Astrocyte (in vitro differentiated cells and primary cell): ENCODE measurements at regions not wholly inside any gene's neighbourhood (a gene's known extent, or its start where the extent isn't known, plus 50 kb on each side); places are given as distances from the start of the nearest gene placed in this dataset.

ENCODE experiments used
- DNase-seq: peaks from one replicate; pipeline ENCODE4 v3.0.0-alpha.2; 2010; ENCODE audit warnings: low read depth
- FAIRE-seq: peaks from 2 replicates; lab custom pipeline; 2011; peaks lifted over from hg19 to GRCh38; lab: Jason Lieb, UNC
- H2AFZ ChIP-seq: 2 replicates; pipeline ENCODE4 v1.6.0; 2012; ENCODE audit warnings: low read depth, low read length, inconsistent platforms
- H3K27ac ChIP-seq: 2 replicates; pipeline ENCODE4 v1.5.1; 2011; ENCODE audit warnings: low read depth, low read length, inconsistent platforms
- H3K27me3 ChIP-seq: 2 replicates; pipeline ENCODE4 v1.6.0; 2011; ENCODE audit warnings: low read length, inconsistent platforms; ENCODE audit not compliant: insufficient read depth
- H3K36me3 ChIP-seq: 2 replicates; pipeline ENCODE4 v1.5.1; 2011; ENCODE audit warnings: low read length, inconsistent platforms; ENCODE audit not compliant: insufficient read depth
- H3K4me1 ChIP-seq: 2 replicates; pipeline ENCODE4 v1.5.1; 2011; ENCODE audit warnings: low read length, inconsistent platforms; ENCODE audit not compliant: insufficient read depth
- H3K4me2 ChIP-seq: 2 replicates; pipeline ENCODE4 v1.6.0; 2012; ENCODE audit warnings: low read length, inconsistent platforms
- H3K4me3 ChIP-seq: 2 replicates; pipeline ENCODE4 v1.5.1; 2011; ENCODE audit warnings: low read depth, mild to moderate bottlenecking, low read length, inconsistent platforms; ENCODE audit not compliant: insufficient read depth
- H3K79me2 ChIP-seq: 2 replicates; pipeline ENCODE4 v1.6.0; 2012; ENCODE audit warnings: mild to moderate bottlenecking, low read length, inconsistent platforms; ENCODE audit not compliant: insufficient read depth
- H3K9ac ChIP-seq: 2 replicates; pipeline ENCODE4 v1.6.0; 2012; ENCODE audit warnings: mild to moderate bottlenecking, low read length, inconsistent platforms
- H3K9me3 ChIP-seq: 2 replicates; pipeline ENCODE4 v1.5.1; 2012; ENCODE audit warnings: low read depth, mild to moderate bottlenecking, low read length, inconsistent platforms; ENCODE audit not compliant: insufficient read depth
- H4K20me1 ChIP-seq: 2 replicates; pipeline ENCODE4 v1.6.0; 2012; ENCODE audit warnings: low read length, inconsistent platforms; ENCODE audit not compliant: insufficient read depth
- H3K27ac Mint-ChIP-seq: one replicate; pipeline ENCODE4 v1.8.0; 2021; ENCODE audit warnings: mild to moderate bottlenecking, mixed read lengths; ENCODE audit not compliant: unreplicated experiment
- H3K27me3 Mint-ChIP-seq: one replicate; pipeline ENCODE4 v1.8.0; 2021; ENCODE audit warnings: low read depth, mixed read lengths; ENCODE audit not compliant: unreplicated experiment
- H3K36me3 Mint-ChIP-seq: one replicate; pipeline ENCODE4 v1.8.0; 2021; ENCODE audit warnings: low read depth, mixed read lengths; ENCODE audit not compliant: unreplicated experiment
- H3K4me1 Mint-ChIP-seq: one replicate; pipeline ENCODE4 v1.8.0; 2021; ENCODE audit warnings: low read depth, mixed read lengths; ENCODE audit not compliant: unreplicated experiment
- H3K4me3 Mint-ChIP-seq: one replicate; pipeline ENCODE4 v1.8.0; 2021; ENCODE audit warnings: mild to moderate bottlenecking, moderate library complexity, mixed read lengths; ENCODE audit not compliant: unreplicated experiment
- H3K9me3 Mint-ChIP-seq: one replicate; pipeline ENCODE4 v1.8.0; 2021; ENCODE audit warnings: mild to moderate bottlenecking, mixed read lengths; ENCODE audit not compliant: unreplicated experiment
- CTCF ChIP-seq: IDR thresholded peaks from 2 replicates; pipeline ENCODE4 v1.5.1; 2011; ENCODE audit warnings: low read depth, mild to moderate bottlenecking, inconsistent platforms, low read length, moderate library complexity; ENCODE audit not compliant: insufficient read depth
- EZH2 ChIP-seq: IDR thresholded peaks from 2 replicates; pipeline ENCODE4 v1.6.1; 2012; ENCODE audit warnings: mild to moderate bottlenecking, low read length, inconsistent platforms; ENCODE audit not compliant: insufficient read depth

DNA sequence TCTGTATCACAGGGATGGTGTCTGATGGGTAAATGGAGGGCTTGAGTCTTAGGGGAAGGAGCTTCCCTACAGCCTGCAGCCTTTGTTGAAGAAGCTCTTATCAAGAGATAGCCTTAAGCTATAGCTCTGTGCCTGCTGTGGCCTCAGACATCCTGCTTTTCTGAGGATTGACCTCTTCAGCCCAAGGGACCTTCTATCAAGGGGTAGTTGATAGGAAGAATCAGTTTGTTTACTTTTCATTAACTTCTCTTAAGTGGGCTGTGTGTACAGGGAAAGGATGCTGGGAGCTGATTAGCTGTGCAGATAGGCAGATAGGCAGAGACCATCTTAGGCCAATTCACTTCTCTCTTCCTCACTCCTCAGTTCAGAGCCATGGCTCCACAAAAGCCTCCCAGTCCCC lies 151.8 kb upstream of the CADM1 start:
- H3K9me3 Mint-ChIP-seq = peaks cover 8% of the 10 kb centered on the region
- Histone ChIP-seq H3K4me3 (no peak overlapping the region), H3K9ac (no peak overlapping the region), H3K36me3 (no peaks in the 10 kb centered on the region), H2AFZ (no peak overlapping the region), H3K27ac (no peak overlapping the region), H3K9me3 (no peaks in the 10 kb centered on the region), H3K4me2 (no peak overlapping the region), H3K27me3 (no peaks in the 10 kb centered on the region), H3K79me2 (no peaks in the 10 kb centered on the region), H4K20me1 (no peaks in the 10 kb centered on the region), H3K4me1 (peaks cover 32% of the 10 kb centered on the region)
- TF ChIP-seq CTCF (no peak), EZH2 (no peak)
- H3K4me1 Mint-ChIP-seq = peaks cover 23% of the 10 kb centered on the region
- no peak for FAIRE-seq
- H3K36me3 Mint-ChIP-seq = peaks cover 3% of the 10 kb centered on the region
- H3K4me3 Mint-ChIP-seq = no peak overlapping the region
- no peak overlapping the region for H3K27ac Mint-ChIP-seq
- no peak for DNase-seq
- H3K27me3 Mint-ChIP-seq = peaks cover 6% of the 10 kb centered on the region

- DNase-seq (no peak), FAIRE-seq (no peak)
- TF ChIP-seq EZH2 (no peak), CTCF (no peak)
- Mint-ChIP-seq H3K4me1 (peaks cover 16% of the 10 kb centered on the region), H3K4me3 (no peak overlapping the region), H3K27me3 (peaks cover 6% of the 10 kb centered on the region), H3K27ac (no peak overlapping the region), H3K9me3 (peaks cover 8% of the 10 kb centered on the region), H3K36me3 (peaks cover 3% of the 10 kb centered on the region)
- H4K20me1 ChIP-seq = no peaks in the 10 kb centered on the region
- no peaks in the 10 kb centered on the region for H3K27me3 ChIP-seq
- H3K27ac ChIP-seq = no peak overlapping the region
- H3K9me3 ChIP-seq = no peaks in the 10 kb centered on the region
- H3K4me2 ChIP-seq = no peak overlapping the region
- no peak overlapping the region for H2AFZ ChIP-seq
- H3K9ac ChIP-seq = no peak overlapping the region
- H3K4me3 ChIP-seq = no peak overlapping the region
- no peaks in the 10 kb centered on the region for H3K79me2 ChIP-seq
- no peaks in the 10 kb centered on the region for H3K36me3 ChIP-seq
- peaks cover 29% of the 10 kb centered on the region for H3K4me1 ChIP-seq
Observed at GRCh38 chr11:115654792-115655191, 150.6 kb upstream of the CADM1 start.

- DNase-seq (no peak), FAIRE-seq (no peak)
- Histone ChIP-seq H3K4me1 (peaks cover 20% of the 10 kb centered on the region), H3K36me3 (no peaks in the 10 kb centered on the region), H3K79me2 (no peaks in the 10 kb centered on the region), H3K4me3 (no peak overlapping the region), H3K9me3 (no peaks in the 10 kb centered on the region), H3K27ac (no peak overlapping the region), H3K27me3 (no peaks in the 10 kb centered on the region), H2AFZ (no peak overlapping the region), H4K20me1 (no peaks in the 10 kb centered on the region), H3K9ac (no peak overlapping the region), H3K4me2 (no peak overlapping the region)
- H3K4me1 Mint-ChIP-seq = peaks cover 15% of the 10 kb centered on the region
- no peak overlapping the region for H3K4me3 Mint-ChIP-seq
- peaks cover 3% of the 10 kb centered on the region for H3K36me3 Mint-ChIP-seq
- H3K27ac Mint-ChIP-seq = no peak overlapping the region
- TF ChIP-seq CTCF = no peak
- TF ChIP-seq EZH2 = no peak
- H3K9me3 Mint-ChIP-seq = peaks cover 8% of the 10 kb centered on the region
- H3K27me3 Mint-ChIP-seq = peaks cover 6% of the 10 kb centered on the region
Observed at GRCh38 chr11:115653926-115654325, 149.7 kb upstream of the CADM1 start.
